Endothelial cell of umbilical vein (primary cell): ENCODE measurements at regions not wholly inside any gene's neighbourhood (a gene's known extent, or its start where the extent isn't known, plus 50 kb on each side); places are given as distances from the start of the nearest gene placed in this dataset.

Experiments
- BruUV-seq: library from RNA; stranded (reverse); fragments of 400-500 nt; replicated peaks from 2 replicates; lab custom pipeline; 2021; lab: Mats Ljungman, UMichigan
- CTCF ChIA-PET: fragments of 300-600, 350-600 bp; sonication (Branson Sonifier 250); formaldehyde crosslinking; loops from one replicate; lab custom pipeline; 2021; ENCODE audit warnings: antibody characterized with exemption, inconsistent platforms; lab: Charles Lee
- POLR2A ChIA-PET: fragments of 300-600, 350-600 bp; sonication (Branson Sonifier 250); formaldehyde crosslinking; loops from one replicate; lab custom pipeline; 2021; ENCODE audit warnings: antibody characterized with exemption, inconsistent platforms; lab: Charles Lee
- DNase-seq: peaks from one replicate; pipeline ENCODE4 v3.0.0-alpha.2; 2011; ENCODE audit warnings: low read depth, low spot score
- FAIRE-seq: peaks from 2 replicates; lab custom pipeline; 2011; peaks lifted over from hg19 to GRCh38; lab: Jason Lieb, UNC
- H2AFZ ChIP-seq: 2 replicates; pipeline ENCODE4 v1.6.0; 2012; ENCODE audit warnings: low read depth, low read length, control low read depth, inconsistent platforms
- H3K27ac ChIP-seq: 2 replicates; pipeline ENCODE4 v1.5.1; 2011; ENCODE audit warnings: low read depth, mild to moderate bottlenecking, control low read depth, low read length, moderate library complexity; ENCODE audit not compliant: insufficient read depth
- H3K27me3 ChIP-seq, 2 experiments: 2 replicates each; pipeline versions ENCODE4 v1.6.0 to v1.6.1; 2011; ENCODE audit warnings: low read length in 2 of 2, mixed read lengths in 1 of 2; ENCODE audit not compliant: control insufficient read depth in 2 of 2, insufficient read depth in 2 of 2
- H3K36me3 ChIP-seq, 2 experiments: 2 replicates in 1 of 2; 3 replicates in 1 of 2; pipeline ENCODE4 v1.5.1; 2011; ENCODE audit warnings: low read length in 2 of 2, mild to moderate bottlenecking in 1 of 2, moderate library complexity in 1 of 2; ENCODE audit not compliant: control insufficient read depth in 2 of 2, insufficient read depth in 2 of 2; ENCODE audit errors: extremely low read depth in 1 of 2
- H3K4me1 ChIP-seq: 3 replicates; pipeline ENCODE4 v1.5.1; 2011; ENCODE audit warnings: mild to moderate bottlenecking, low read length; ENCODE audit not compliant: control insufficient read depth, insufficient read depth; ENCODE audit errors: extremely low read depth
- H3K4me2 ChIP-seq: 2 replicates; pipeline ENCODE4 v1.6.1; 2011; ENCODE audit warnings: low read length, control low read depth, mixed read lengths; ENCODE audit not compliant: insufficient read depth
- H3K4me3 ChIP-seq, 3 experiments: fragments of 200-600 bp in 1 of 3; sonication (generic), shearing (Covaris generic) in 1 of 3; replicated peaks in 1 of 3; 2 replicates each; pipeline ENCODE4 v1.5.1; 2011 to 2016; ENCODE audit warnings: control low read depth in 3 of 3, low read length in 3 of 3, mild to moderate bottlenecking in 2 of 3, inconsistent platforms in 1 of 3, low read depth in 1 of 3, moderate library complexity in 1 of 3; ENCODE audit not compliant: insufficient read depth in 1 of 3
- H3K79me2 ChIP-seq: 2 replicates; pipeline ENCODE4 v1.6.0; 2012; ENCODE audit warnings: low read length, inconsistent platforms; ENCODE audit not compliant: control insufficient read depth, insufficient read depth
- H3K9ac ChIP-seq: replicated peaks from 2 replicates; pipeline ENCODE3; 2011; ENCODE audit warnings: low read length, control low read depth; ENCODE audit not compliant: insufficient read depth; ENCODE audit errors: extremely low read depth
- H3K9me1 ChIP-seq: replicated peaks from 3 replicates; pipeline ENCODE4 v1.6.0; 2011; ENCODE audit warnings: mild to moderate bottlenecking, low read length; ENCODE audit not compliant: control insufficient read depth, insufficient read depth; ENCODE audit errors: extremely low read depth
- H3K9me3 ChIP-seq: replicated peaks from 2 replicates; pipeline ENCODE4 v1.5.1; 2012; ENCODE audit warnings: low read length, inconsistent platforms; ENCODE audit not compliant: control insufficient read depth, insufficient read depth
- H4K20me1 ChIP-seq: replicated peaks from 2 replicates; pipeline ENCODE3; 2011; ENCODE audit warnings: mild to moderate bottlenecking, low read length; ENCODE audit not compliant: control insufficient read depth, insufficient read depth; ENCODE audit errors: extremely low read depth
- CTCF ChIP-seq, 2 donors: IDR thresholded peaks; 1 replicate in 1 of 2; 2 replicates in 1 of 2; pipeline ENCODE4 v1.5.1; 2011; ENCODE audit warnings: low read length in 2 of 2, mild to moderate bottlenecking in 2 of 2, moderate library complexity in 2 of 2, control low read depth in 1 of 2, inconsistent platforms in 1 of 2, low read depth in 1 of 2; ENCODE audit not compliant: insufficient read depth in 1 of 2; ENCODE audit errors: extremely low read depth in 1 of 2
- EZH2 ChIP-seq: IDR thresholded peaks from 2 replicates; pipeline ENCODE4 v1.6.1; 2012; ENCODE audit warnings: borderline replicate concordance, low read depth, mild to moderate bottlenecking, moderate library complexity, low read length, inconsistent platforms; ENCODE audit not compliant: severe bottlenecking
- FOS ChIP-seq: IDR thresholded peaks from 2 replicates; pipeline ENCODE4 v1.6.1; 2011; ENCODE audit warnings: mild to moderate bottlenecking, low read length, moderate library complexity, borderline replicate concordance; ENCODE audit not compliant: insufficient read depth
- GATA2 ChIP-seq: IDR thresholded peaks from 2 replicates; pipeline ENCODE4 v1.7.0; 2011; ENCODE audit warnings: low read depth, mild to moderate bottlenecking, moderate library complexity, mixed read lengths, low read length; ENCODE audit not compliant: insufficient read length, insufficient read depth
- JUN ChIP-seq: IDR thresholded peaks from 2 replicates; pipeline ENCODE4 v1.6.1; 2011; ENCODE audit warnings: borderline replicate concordance, low read depth; ENCODE audit not compliant: insufficient read length, insufficient read depth
- MAX ChIP-seq: IDR thresholded peaks from 2 replicates; pipeline ENCODE4 v1.6.1; 2011; ENCODE audit not compliant: insufficient read depth, insufficient read length
- MYC ChIP-seq: IDR thresholded peaks from one replicate; pipeline ENCODE4 v1.6.1; 2011; ENCODE audit warnings: mild to moderate bottlenecking, low read depth, low read length
- POLR2A ChIP-seq: IDR thresholded peaks from 2 replicates; pipeline ENCODE4 v1.6.1; 2012; ENCODE audit warnings: low read depth, mild to moderate bottlenecking, control low read depth, low read length
- POLR2AphosphoS5 ChIP-seq: IDR thresholded peaks from 2 replicates; pipeline ENCODE4 v1.6.1; 2012; ENCODE audit warnings: low read depth, mild to moderate bottlenecking, control low read depth, low read length, moderate library complexity; ENCODE audit not compliant: insufficient read depth
- dilution Hi-C: fragments of 300-500 bp; cut with MboI; formaldehyde crosslinking; loops from one replicate; pipeline ENCODE4 v1.15.0; 2019; ENCODE audit warnings: low sequenced_read_pairs; ENCODE audit not compliant: extremely low pct_ligation_motif_present
- intact Hi-C: fragments of 100-400 bp; cut with micrococcal nuclease; formaldehyde crosslinking; loops from one replicate; pipeline ENCODE4 v1.10.0; 2022

GRCh38 chr2:147355706-147356105 is 489.1 kb upstream of the ACVR2A start:
- no peak overlapping the region for H3K4me3 ChIP-seq
- no peaks in the 10 kb centered on the region for H3K79me2 ChIP-seq
- no peak for TF ChIP-seq POLR2AphosphoS5
- no peak for TF ChIP-seq EZH2
- TF ChIP-seq POLR2A: no peak
- TF ChIP-seq MYC: no peak
- no peak for TF ChIP-seq GATA2
- no peak for TF ChIP-seq JUN
- no peak for TF ChIP-seq CTCF (IDR thresholded peaks at IDR 0.05; ENCODE audit: extremely low read depth in 1 of 2, insufficient read depth in 1 of 2, low read depth in 1 of 2, low read length in 2 of 2)
- no peak for TF ChIP-seq MAX
- no peak for TF ChIP-seq FOS
- ChIA-PET CTCF (no interaction called here), POLR2A (interaction anchor here (0.7 kb wide), 1 partner anchor 60 kb away, joined by 5 read pairs; no protein-coding TSS in a partner anchor)
- DNase-seq (no peak), FAIRE-seq (no peak)
- no peak overlapping the region for H3K27ac ChIP-seq
- H3K9me1 ChIP-seq: no peaks in the 10 kb centered on the region
- H3K9me3 ChIP-seq: no peaks in the 10 kb centered on the region
- no peaks in the 10 kb centered on the region for H3K4me1 ChIP-seq
- BruUV-seq: no TSS peak
- intact Hi-C loops (no loop called here), dilution Hi-C loops (no loop called here)
- no peaks in the 10 kb centered on the region for H4K20me1 ChIP-seq
- no peaks in the 10 kb centered on the region for H3K27me3 ChIP-seq
- H3K9ac ChIP-seq: no peak overlapping the region
- H2AFZ ChIP-seq: no peak overlapping the region
- no peak overlapping the region for H3K4me2 ChIP-seq
- no peaks in the 10 kb centered on the region for H3K36me3 ChIP-seq
